CD14-positive monocyte (primary cell): ENCODE measurements at regions not wholly inside any gene's neighbourhood (a gene's known extent, or its start where the extent isn't known, plus 50 kb on each side); places are given as distances from the start of the nearest gene placed in this dataset.
"Not testable (repeated sequence)": the region's sequence is repeated elsewhere in the genome, so short reads cannot be mapped to it uniquely, and the experiment has no call there.

Source experiments
- DNase-seq, 3 donors: peaks; one replicate each; pipeline ENCODE4 v3.0.0-alpha.2; 2011 to 2022
- H2AFZ ChIP-seq: 2 replicates; pipeline ENCODE4 v1.6.0; 2012; ENCODE audit warnings: mild to moderate bottlenecking, low read depth, low read length, inconsistent platforms; ENCODE audit not compliant: insufficient read depth, poor library complexity, severe bottlenecking
- H3K27ac ChIP-seq, 2 donors: 1 replicate in 1 of 2; 2 replicates in 1 of 2; pipeline ENCODE4 v1.5.1; 2012 to 2013; ENCODE audit warnings: low read length in 2 of 2, control low read depth in 1 of 2, inconsistent platforms in 1 of 2, low read depth in 1 of 2, mild to moderate bottlenecking in 1 of 2
- H3K27me3 ChIP-seq, 2 donors: one replicate each; pipeline versions ENCODE4 v1.6.0 to v1.6.1; 2011 to 2013; ENCODE audit warnings: low read length in 2 of 2; ENCODE audit not compliant: control insufficient read depth in 2 of 2, insufficient read depth in 2 of 2
- H3K36me3 ChIP-seq, 2 donors: replicated peaks in 1 of 2; 1 replicate in 1 of 2; 2 replicates in 1 of 2; pipeline versions ENCODE4 v1.5.1 to v1.6.1; 2012 to 2013; ENCODE audit warnings: low read length in 2 of 2, control low read depth in 1 of 2, inconsistent platforms in 1 of 2, mild to moderate bottlenecking in 1 of 2; ENCODE audit not compliant: insufficient read depth in 2 of 2, control insufficient read depth in 1 of 2
- H3K4me1 ChIP-seq, 2 donors: 1 replicate in 1 of 2; 2 replicates in 1 of 2; pipeline versions ENCODE4 v1.5.1 to v1.6.1; 2012 to 2013; ENCODE audit warnings: low read length in 2 of 2, control low read depth in 1 of 2, inconsistent platforms in 1 of 2, mild to moderate bottlenecking in 1 of 2, moderate library complexity in 1 of 2; ENCODE audit not compliant: insufficient read depth in 2 of 2, control insufficient read depth in 1 of 2
- H3K4me2 ChIP-seq: replicated peaks from 2 replicates; pipeline ENCODE3; 2012; ENCODE audit warnings: low read length, moderate library complexity, mild to moderate bottlenecking; ENCODE audit not compliant: poor library complexity, severe bottlenecking; ENCODE audit errors: extremely low read depth
- H3K4me3 ChIP-seq, 3 experiments: fragments of 200-600 bp in 1 of 3; sonication (generic) in 1 of 3; replicated peaks in 1 of 3; 1 replicate in 2 of 3; 2 replicates in 1 of 3; pipeline ENCODE4 v1.5.1; 2011 to 2013; ENCODE audit warnings: low read length in 3 of 3, mild to moderate bottlenecking in 3 of 3, control low read depth in 2 of 3, low read depth in 2 of 3, inconsistent platforms in 1 of 3, moderate library complexity in 1 of 3
- H3K79me2 ChIP-seq: 2 replicates; pipeline ENCODE4 v1.6.0; 2012; ENCODE audit warnings: mild to moderate bottlenecking, control low read depth, inconsistent platforms, low read length, moderate library complexity; ENCODE audit not compliant: insufficient read depth
- H3K9ac ChIP-seq: 2 replicates; pipeline ENCODE4 v1.6.0; 2017; ENCODE audit warnings: low read length, mild to moderate bottlenecking; ENCODE audit not compliant: insufficient read depth, poor library complexity, severe bottlenecking
- H3K9me3 ChIP-seq, 2 donors: replicated peaks in 1 of 2; 1 replicate in 1 of 2; 2 replicates in 1 of 2; pipeline versions ENCODE4 v1.5.1 to v1.6.1; 2012 to 2013; ENCODE audit warnings: low read length in 2 of 2, control low read depth in 1 of 2; ENCODE audit not compliant: control insufficient read depth in 1 of 2, insufficient read depth in 1 of 2
- H4K20me1 ChIP-seq: 2 replicates; pipeline ENCODE4 v1.6.0; 2012; ENCODE audit warnings: mild to moderate bottlenecking, low read length, control low read depth, moderate library complexity; ENCODE audit not compliant: insufficient read depth
- H3K27ac Mint-ChIP-seq, 7 donors: one replicate each; pipeline ENCODE4 v1.8.0; 2020; ENCODE audit warnings: mild to moderate bottlenecking in 7 of 7, mixed read lengths in 7 of 7, moderate library complexity in 6 of 7, inconsistent platforms in 2 of 7
- H3K27me3 Mint-ChIP-seq, 3 donors: one replicate each; pipeline ENCODE4 v1.8.0; 2021 to 2022; ENCODE audit warnings: low read depth in 3 of 3, mild to moderate bottlenecking in 3 of 3, mixed read lengths in 3 of 3, moderate library complexity in 3 of 3, inconsistent platforms in 1 of 3
- H3K36me3 Mint-ChIP-seq, 2 donors: one replicate each; pipeline ENCODE4 v1.8.0; 2020; ENCODE audit warnings: mixed read lengths in 2 of 2, inconsistent platforms in 1 of 2, mild to moderate bottlenecking in 1 of 2
- H3K4me1 Mint-ChIP-seq: one replicate; pipeline ENCODE4 v1.8.0; 2020; ENCODE audit warnings: mild to moderate bottlenecking, mixed read lengths
- H3K4me3 Mint-ChIP-seq, 2 donors: one replicate each; pipeline ENCODE4 v1.8.0; 2020; ENCODE audit warnings: mild to moderate bottlenecking in 2 of 2, mixed read lengths in 2 of 2, moderate library complexity in 1 of 2
- H3K9me3 Mint-ChIP-seq, 7 donors: one replicate each; pipeline ENCODE4 v1.8.0; 2020 to 2022; ENCODE audit warnings: mixed read lengths in 7 of 7, mild to moderate bottlenecking in 6 of 7, moderate library complexity in 6 of 7, inconsistent platforms in 2 of 7
- whole genome bisulfite sequencing: methylation state at CpG from one replicate; pipeline ENCODE4 v1.1.5; 2013; ENCODE audit warnings: missing lambda C conversion rate; ENCODE audit not compliant: insufficient coverage; 5-methylcytosine and 5-hydroxymethylcytosine counted together
- intact Hi-C, 2 donors: fragments of 100-400 bp; cut with micrococcal nuclease; formaldehyde crosslinking; loops; one replicate each; pipeline versions ENCODE4 v1.15.0 to v1.15.1; 2023
- TF ChIP-seq, protein P1 (sequence below): fragments of 200-600 bp; IDR thresholded peaks from one replicate; pipeline ENCODE4 v1.8.0; 2022; ENCODE audit warnings: antibody characterized with exemption, mild to moderate bottlenecking

DNA sequence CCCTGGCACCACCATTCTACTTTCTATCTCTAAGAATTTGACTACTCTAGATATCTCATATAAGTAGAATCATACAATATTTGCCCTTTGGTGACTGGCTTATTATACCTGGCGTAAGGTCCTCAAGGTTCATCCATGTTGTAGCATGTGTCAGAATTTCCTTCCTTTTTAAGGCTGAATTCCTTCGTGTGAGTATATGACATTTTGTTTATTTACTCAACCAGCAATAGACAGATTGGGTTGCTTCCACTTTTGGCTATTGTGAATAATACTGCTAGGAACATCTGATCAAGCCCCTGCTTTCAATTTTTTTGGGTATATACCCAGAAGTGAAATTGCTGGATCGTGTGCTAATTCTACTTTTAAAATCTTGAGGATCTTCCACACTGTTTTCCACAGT is 232.8 kb upstream of the MCHR2 start:
- Histone ChIP-seq H2AFZ (no peak overlapping the region), H3K4me1 (peaks cover 0 to 5% of the 10 kb centered on the region in 2 donors), H3K36me3 (no peaks in the 10 kb centered on the region), H3K27me3 (peaks cover 20 to 23% of the 10 kb centered on the region in 2 donors), H3K27ac (no peak overlapping the region), H3K4me3 (no peak overlapping the region), H4K20me1 (no peaks in the 10 kb centered on the region), H3K4me2 (no peak overlapping the region), H3K79me2 (no peaks in the 10 kb centered on the region), H3K9ac (no peak overlapping the region), H3K9me3 (no peaks in the 10 kb centered on the region)
- H3K27me3 Mint-ChIP-seq, result peaks cover 16 to 21% (median 19%) of the 10 kb centered on the region in 3 donors
- H3K36me3 Mint-ChIP-seq, result peaks cover 0 to 1% of the 10 kb centered on the region in 2 donors
- TF ChIP-seq, protein P1, sequence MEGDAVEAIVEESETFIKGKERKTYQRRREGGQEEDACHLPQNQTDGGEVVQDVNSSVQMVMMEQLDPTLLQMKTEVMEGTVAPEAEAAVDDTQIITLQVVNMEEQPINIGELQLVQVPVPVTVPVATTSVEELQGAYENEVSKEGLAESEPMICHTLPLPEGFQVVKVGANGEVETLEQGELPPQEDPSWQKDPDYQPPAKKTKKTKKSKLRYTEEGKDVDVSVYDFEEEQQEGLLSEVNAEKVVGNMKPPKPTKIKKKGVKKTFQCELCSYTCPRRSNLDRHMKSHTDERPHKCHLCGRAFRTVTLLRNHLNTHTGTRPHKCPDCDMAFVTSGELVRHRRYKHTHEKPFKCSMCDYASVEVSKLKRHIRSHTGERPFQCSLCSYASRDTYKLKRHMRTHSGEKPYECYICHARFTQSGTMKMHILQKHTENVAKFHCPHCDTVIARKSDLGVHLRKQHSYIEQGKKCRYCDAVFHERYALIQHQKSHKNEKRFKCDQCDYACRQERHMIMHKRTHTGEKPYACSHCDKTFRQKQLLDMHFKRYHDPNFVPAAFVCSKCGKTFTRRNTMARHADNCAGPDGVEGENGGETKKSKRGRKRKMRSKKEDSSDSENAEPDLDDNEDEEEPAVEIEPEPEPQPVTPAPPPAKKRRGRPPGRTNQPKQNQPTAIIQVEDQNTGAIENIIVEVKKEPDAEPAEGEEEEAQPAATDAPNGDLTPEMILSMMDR, result no peak
- no peak overlapping the region for H3K27ac Mint-ChIP-seq
- WGBS, result no CpG with 5 or more reads among the region's 3 CpGs
- peaks cover 8% of the 10 kb centered on the region for H3K4me1 Mint-ChIP-seq
- no peak overlapping the region for H3K4me3 Mint-ChIP-seq
- no peak for DNase-seq
- H3K9me3 Mint-ChIP-seq, result peaks cover 0 to 3% (median 0%) of the 10 kb centered on the region in 7 donors
- intact Hi-C loops, result no loop called here

DNA sequence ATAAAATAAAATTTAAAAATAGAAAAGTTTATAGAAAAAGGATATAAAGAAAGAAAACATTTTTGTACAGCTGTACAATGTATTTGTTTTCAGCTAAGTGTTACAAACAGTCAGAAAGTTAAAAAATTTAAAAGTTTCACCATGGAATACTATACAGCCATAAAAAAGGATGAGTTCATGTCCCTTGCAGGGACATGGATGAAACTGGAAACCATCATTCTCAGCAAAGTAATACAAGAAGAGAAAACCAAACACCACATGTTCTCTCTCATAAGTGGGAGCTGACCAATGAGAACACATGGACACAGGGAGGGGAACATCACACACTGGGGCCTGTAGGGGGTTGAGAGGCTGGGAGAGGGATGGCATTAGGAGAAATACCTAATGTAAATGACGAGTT is 229.9 kb upstream of the MCHR2 start:
- peaks cover 5 to 12% (median 7%) of the 10 kb centered on the region in 3 donors for H3K27me3 Mint-ChIP-seq
- H3K79me2 ChIP-seq, H2AFZ ChIP-seq, intact Hi-C loops, H3K4me1 ChIP-seq, H3K4me3 ChIP-seq, DNase-seq, H3K27me3 ChIP-seq, H4K20me1 ChIP-seq, H3K27ac ChIP-seq, H3K36me3 ChIP-seq, H3K36me3 Mint-ChIP-seq, H3K9me3 Mint-ChIP-seq, H3K4me1 Mint-ChIP-seq, H3K4me2 ChIP-seq, H3K9me3 ChIP-seq, H3K9ac ChIP-seq, H3K27ac Mint-ChIP-seq, H3K4me3 Mint-ChIP-seq: not testable (repeated sequence)
- WGBS, result no CpG with 5 or more reads among the region's 1 CpG
